BE2C (cell line): ENCODE measurements at regions not wholly inside any gene's neighbourhood (a gene's known extent, or its start where the extent isn't known, plus 50 kb on each side); places are given as distances from the start of the nearest gene placed in this dataset.

Source experiments
- DNase-seq: peaks from one replicate; pipeline ENCODE4 v3.0.0-alpha.2; 2020
- H3K27me3 ChIP-seq: fragments of 250-450 bp; sonication (Bioruptor Pico); 2 replicates; pipeline ENCODE4 v1.5.1; 2020; ENCODE audit warnings: mild to moderate bottlenecking
- H3K36me3 ChIP-seq: fragments of 250-450 bp; sonication (Bioruptor Pico); 2 replicates; pipeline ENCODE4 v1.5.1; 2020; ENCODE audit warnings: mild to moderate bottlenecking
- H3K4me1 ChIP-seq: fragments of 250-450 bp; sonication (Bioruptor Pico); 2 replicates; pipeline ENCODE4 v1.5.1; 2020
- H3K4me3 ChIP-seq: 2 replicates; pipeline ENCODE4 v1.5.1; 2011; ENCODE audit warnings: low read depth, low read length
- H3K9me3 ChIP-seq: fragments of 250-450 bp; sonication (Bioruptor Pico); 2 replicates; pipeline ENCODE4 v1.5.1; 2020
- TF ChIP-seq, protein P1 (sequence below): IDR thresholded peaks from 2 replicates; pipeline ENCODE4 v1.5.1; 2012; ENCODE audit warnings: mild to moderate bottlenecking, low read depth, low read length

DNA sequence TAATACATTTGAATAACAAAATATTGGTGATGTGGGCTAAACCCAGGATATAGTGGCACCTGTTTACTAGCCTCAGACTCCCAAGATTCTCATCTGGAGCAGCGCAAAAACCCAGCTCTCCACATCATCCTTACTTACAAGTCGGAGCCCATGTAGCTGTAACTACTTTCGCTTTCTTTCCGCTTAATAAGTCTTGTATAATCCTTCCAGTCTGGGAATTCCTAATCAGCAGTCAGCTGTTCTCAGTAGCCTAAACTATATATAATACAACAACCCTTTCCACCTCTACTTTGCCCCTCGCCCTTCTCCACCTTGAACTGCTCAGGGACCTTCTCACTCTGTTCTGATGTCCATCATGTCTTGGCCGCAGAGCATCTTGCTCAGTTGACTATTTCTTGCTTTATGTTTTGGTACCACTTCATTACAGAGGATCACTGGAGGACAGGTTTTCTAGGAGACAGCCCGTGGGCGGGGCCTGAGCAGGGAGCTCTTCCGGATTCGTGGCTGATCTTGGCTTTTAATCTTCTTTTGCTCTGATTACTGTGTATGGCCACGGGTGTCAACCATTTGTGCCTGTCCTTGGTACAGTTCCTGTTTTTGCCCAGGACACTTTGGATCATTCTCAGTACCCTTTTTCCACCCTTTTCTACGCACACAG lies 119.9 kb upstream of the SERTAD2 start:
- no peaks in the 10 kb centered on the region for H3K4me1 ChIP-seq
- H3K27me3 ChIP-seq, result no peaks in the 10 kb centered on the region
- TF ChIP-seq, protein P1, sequence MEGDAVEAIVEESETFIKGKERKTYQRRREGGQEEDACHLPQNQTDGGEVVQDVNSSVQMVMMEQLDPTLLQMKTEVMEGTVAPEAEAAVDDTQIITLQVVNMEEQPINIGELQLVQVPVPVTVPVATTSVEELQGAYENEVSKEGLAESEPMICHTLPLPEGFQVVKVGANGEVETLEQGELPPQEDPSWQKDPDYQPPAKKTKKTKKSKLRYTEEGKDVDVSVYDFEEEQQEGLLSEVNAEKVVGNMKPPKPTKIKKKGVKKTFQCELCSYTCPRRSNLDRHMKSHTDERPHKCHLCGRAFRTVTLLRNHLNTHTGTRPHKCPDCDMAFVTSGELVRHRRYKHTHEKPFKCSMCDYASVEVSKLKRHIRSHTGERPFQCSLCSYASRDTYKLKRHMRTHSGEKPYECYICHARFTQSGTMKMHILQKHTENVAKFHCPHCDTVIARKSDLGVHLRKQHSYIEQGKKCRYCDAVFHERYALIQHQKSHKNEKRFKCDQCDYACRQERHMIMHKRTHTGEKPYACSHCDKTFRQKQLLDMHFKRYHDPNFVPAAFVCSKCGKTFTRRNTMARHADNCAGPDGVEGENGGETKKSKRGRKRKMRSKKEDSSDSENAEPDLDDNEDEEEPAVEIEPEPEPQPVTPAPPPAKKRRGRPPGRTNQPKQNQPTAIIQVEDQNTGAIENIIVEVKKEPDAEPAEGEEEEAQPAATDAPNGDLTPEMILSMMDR, result no peak
- no peak overlapping the region for H3K4me3 ChIP-seq
- no peaks in the 10 kb centered on the region for H3K36me3 ChIP-seq
- no peaks in the 10 kb centered on the region for H3K9me3 ChIP-seq
- DNase-seq, result no peak

DNA sequence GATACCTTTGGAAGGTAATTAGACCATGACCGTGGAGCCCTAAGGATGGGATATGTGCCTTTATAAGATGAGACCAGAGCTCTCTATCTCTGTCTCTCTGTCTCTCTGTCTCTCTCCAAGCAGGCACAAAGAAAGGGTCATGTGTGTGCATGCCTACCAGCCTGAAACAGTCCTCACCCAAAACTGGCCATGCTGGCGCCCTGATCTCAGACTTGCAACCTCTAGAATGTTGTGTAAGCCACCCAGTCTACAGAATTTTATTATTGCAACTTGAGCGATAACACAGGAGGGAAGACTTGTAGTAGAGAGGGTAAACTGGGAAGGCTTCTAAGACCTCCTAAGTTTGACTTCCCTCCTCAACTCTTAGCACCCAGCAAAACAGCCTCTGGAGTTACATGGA lies 124.1 kb upstream of the SERTAD2 start:
- Histone ChIP-seq H3K27me3 (no peaks in the 10 kb centered on the region), H3K4me1 (no peaks in the 10 kb centered on the region), H3K36me3 (no peaks in the 10 kb centered on the region), H3K4me3 (no peak overlapping the region), H3K9me3 (no peaks in the 10 kb centered on the region)
- TF ChIP-seq, protein P1, result no peak
- no peak for DNase-seq

DNA sequence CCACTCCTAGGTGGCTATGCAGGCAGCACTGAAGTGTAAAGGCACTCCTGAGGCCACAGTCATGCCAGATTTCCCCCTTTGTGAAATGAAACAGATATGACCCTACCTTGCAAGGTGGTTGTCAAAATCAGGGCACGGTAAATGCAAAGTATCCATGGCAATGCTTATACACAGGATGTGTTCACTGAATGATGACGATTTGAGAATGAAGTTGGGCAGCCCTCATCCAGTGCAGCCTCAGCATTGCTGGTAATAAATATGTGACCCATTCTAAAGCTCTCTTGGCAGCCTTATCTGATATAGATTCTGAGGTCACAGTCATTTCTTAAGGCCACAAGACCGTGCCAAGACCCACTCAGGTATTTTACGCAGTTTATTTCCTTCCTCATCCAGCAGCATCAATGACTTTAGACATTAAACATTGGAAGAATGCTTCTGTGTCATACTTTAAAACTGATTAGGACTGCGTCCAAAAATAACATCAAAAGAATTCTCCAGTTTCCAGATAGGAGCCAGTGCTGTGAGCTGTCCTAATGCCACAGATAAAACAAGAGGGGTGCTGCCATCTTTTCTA lies 125.5 kb upstream of the SERTAD2 start:
- no peaks in the 10 kb centered on the region for H3K9me3 ChIP-seq
- no peak for DNase-seq
- no peaks in the 10 kb centered on the region for H3K4me1 ChIP-seq
- H3K27me3 ChIP-seq, result no peaks in the 10 kb centered on the region
- TF ChIP-seq, protein P1, result no peak
- H3K4me3 ChIP-seq, result no peak overlapping the region
- H3K36me3 ChIP-seq, result no peaks in the 10 kb centered on the region

- Histone ChIP-seq H3K9me3 (no peaks in the 10 kb centered on the region), H3K4me3 (no peak overlapping the region), H3K36me3 (no peaks in the 10 kb centered on the region), H3K27me3 (no peaks in the 10 kb centered on the region), H3K4me1 (no peaks in the 10 kb centered on the region)
- TF ChIP-seq, protein P1, result no peak
- DNase-seq, result no peak
Measured at GRCh38 chr2:64780041-64780440, 126.3 kb upstream of the SERTAD2 start.

DNA sequence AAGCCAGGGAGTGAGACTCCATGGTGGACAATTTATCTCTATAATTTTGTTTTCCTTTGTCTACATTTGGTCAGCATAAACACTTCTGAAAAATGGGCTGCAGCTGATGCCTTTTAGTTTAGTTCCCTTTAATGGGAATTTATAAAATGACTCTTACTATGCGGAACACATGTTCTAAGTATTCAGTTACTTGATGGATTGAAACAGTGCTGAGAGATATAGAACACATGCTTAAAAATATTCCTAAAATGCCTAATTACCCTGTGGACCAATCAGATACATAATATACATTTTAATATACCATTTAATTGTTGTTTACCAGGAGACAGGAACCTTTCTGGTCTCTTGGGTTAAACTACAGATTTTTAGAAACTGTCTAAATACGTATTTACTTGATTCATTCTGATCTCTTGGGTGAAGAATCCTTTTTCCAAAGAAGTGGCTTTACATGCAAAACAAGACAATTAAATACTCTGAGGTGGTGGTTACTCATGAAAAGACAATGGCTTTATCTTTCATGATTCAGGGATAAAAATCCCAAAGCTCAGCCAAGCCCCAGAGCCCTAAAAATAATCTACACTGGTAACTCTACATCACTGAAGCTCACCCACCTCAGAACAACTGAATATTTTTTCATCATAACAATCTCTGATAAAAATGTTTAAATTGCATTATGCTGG lies 128.1 kb upstream of the SERTAD2 start:
- no peak for DNase-seq
- Histone ChIP-seq H3K36me3 (no peaks in the 10 kb centered on the region), H3K9me3 (no peaks in the 10 kb centered on the region), H3K4me1 (no peaks in the 10 kb centered on the region), H3K4me3 (no peak overlapping the region), H3K27me3 (no peaks in the 10 kb centered on the region)
- TF ChIP-seq, protein P1, result no peak
